ENCODE measurements at regions not wholly inside any gene's neighbourhood (a gene's known extent, or its start where the extent isn't known, plus 50 kb on each side); places are given as distances from the start of the nearest gene placed in this dataset.
"Not testable (repeated sequence)": the region's sequence is repeated elsewhere in the genome, so short reads cannot be mapped to it uniquely, and the experiment has no call there.

GRCh38 chr3:152626226-152626625, 208.7 kb upstream of the P2RY1 start:
- no peak overlapping the region for H3K4me3 Mint-ChIP-seq
- H3K27ac Mint-ChIP-seq = no peak overlapping the region
- H3K4me1 Mint-ChIP-seq = no peaks in the 10 kb centered on the region
- H3K36me3 Mint-ChIP-seq = no peaks in the 10 kb centered on the region
- H3K27me3 Mint-ChIP-seq = peaks cover 14% of the 10 kb centered on the region
- H3K9me3 Mint-ChIP-seq = peaks cover 8% of the 10 kb centered on the region

- Mint-ChIP-seq H3K4me1 (no peaks in the 10 kb centered on the region), H3K36me3 (no peaks in the 10 kb centered on the region), H3K4me3 (no peak overlapping the region), H3K27ac (no peak overlapping the region), H3K27me3 (peaks cover 7% of the 10 kb centered on the region), H3K9me3 (peaks cover 8% of the 10 kb centered on the region)
These were observed 206.4 kb upstream of the P2RY1 start for GRCh38 chr3:152628496-152628895.

- H3K4me1 Mint-ChIP-seq = no peaks in the 10 kb centered on the region
- H3K36me3 Mint-ChIP-seq = no peaks in the 10 kb centered on the region
- peaks cover 8% of the 10 kb centered on the region for H3K9me3 Mint-ChIP-seq
- H3K4me3 Mint-ChIP-seq = no peak overlapping the region
- H3K27me3 Mint-ChIP-seq = peaks cover 6% of the 10 kb centered on the region
- no peak overlapping the region for H3K27ac Mint-ChIP-seq
These were observed 205.4 kb upstream of the P2RY1 start for GRCh38 chr3:152629363-152630122.

- no peaks in the 10 kb centered on the region for H3K36me3 Mint-ChIP-seq
- H3K4me3 Mint-ChIP-seq = no peak overlapping the region
- H3K27ac Mint-ChIP-seq = no peak overlapping the region
- H3K27me3 Mint-ChIP-seq = peaks cover 13% of the 10 kb centered on the region
- H3K9me3 Mint-ChIP-seq = no peaks in the 10 kb centered on the region
- no peaks in the 10 kb centered on the region for H3K4me1 Mint-ChIP-seq
These were observed 199.5 kb upstream of the P2RY1 start for GRCh38 chr3:152635389-152635788.

GRCh38 chr3:152636651-152637050, 198.3 kb upstream of the P2RY1 start:
- H3K27ac Mint-ChIP-seq = no peak overlapping the region

GRCh38 chr3:152638214-152638613, 196.7 kb upstream of the P2RY1 start:
- no peaks in the 10 kb centered on the region for H3K4me1 Mint-ChIP-seq
- H3K27ac Mint-ChIP-seq = no peak overlapping the region
- no peak overlapping the region for H3K4me3 Mint-ChIP-seq
- H3K9me3 Mint-ChIP-seq = no peaks in the 10 kb centered on the region
- H3K27me3 Mint-ChIP-seq = peaks cover 18% of the 10 kb centered on the region
- no peaks in the 10 kb centered on the region for H3K36me3 Mint-ChIP-seq

More at GRCh38 chr3:152636651-152637050, 198.3 kb upstream of the P2RY1 start:
- H3K4me1 Mint-ChIP-seq = no peaks in the 10 kb centered on the region
- peaks cover 14% of the 10 kb centered on the region for H3K27me3 Mint-ChIP-seq
- H3K4me3 Mint-ChIP-seq = no peak overlapping the region
- no peaks in the 10 kb centered on the region for H3K9me3 Mint-ChIP-seq
- H3K36me3 Mint-ChIP-seq = no peaks in the 10 kb centered on the region

- peaks cover 17% of the 10 kb centered on the region for H3K27me3 Mint-ChIP-seq
- no peaks in the 10 kb centered on the region for H3K4me1 Mint-ChIP-seq
- H3K27ac Mint-ChIP-seq = no peak overlapping the region
- H3K36me3 Mint-ChIP-seq = no peaks in the 10 kb centered on the region
- no peaks in the 10 kb centered on the region for H3K9me3 Mint-ChIP-seq
- H3K4me3 Mint-ChIP-seq = no peak overlapping the region
These were observed 196.1 kb upstream of the P2RY1 start for GRCh38 chr3:152638707-152639450.

GRCh38 chr3:152641198-152641597, 193.7 kb upstream of the P2RY1 start:
- H3K27me3 Mint-ChIP-seq = peaks cover 15% of the 10 kb centered on the region
- no peaks in the 10 kb centered on the region for H3K36me3 Mint-ChIP-seq
- H3K27ac Mint-ChIP-seq = no peak overlapping the region
- H3K4me1 Mint-ChIP-seq = no peaks in the 10 kb centered on the region
- H3K9me3 Mint-ChIP-seq = no peaks in the 10 kb centered on the region
- H3K4me3 Mint-ChIP-seq = no peak overlapping the region

- Mint-ChIP-seq H3K27me3 (peaks cover 16% of the 10 kb centered on the region), H3K4me3 (no peak overlapping the region), H3K27ac (no peak overlapping the region), H3K4me1 (no peaks in the 10 kb centered on the region), H3K9me3 (no peaks in the 10 kb centered on the region), H3K36me3 (no peaks in the 10 kb centered on the region)
These were observed 192.3 kb upstream of the P2RY1 start for GRCh38 chr3:152642658-152643057.

GRCh38 chr3:152644478-152644877, 190.5 kb upstream of the P2RY1 start:
- Mint-ChIP-seq H3K9me3 (no peaks in the 10 kb centered on the region), H3K4me3 (no peak overlapping the region), H3K27me3 (peaks cover 9% of the 10 kb centered on the region), H3K4me1 (no peaks in the 10 kb centered on the region), H3K27ac (no peak overlapping the region), H3K36me3 (no peaks in the 10 kb centered on the region)

GRCh38 chr3:152646004-152646403, 188.9 kb upstream of the P2RY1 start:
- H3K27me3 Mint-ChIP-seq = peaks cover 9% of the 10 kb centered on the region
- no peaks in the 10 kb centered on the region for H3K36me3 Mint-ChIP-seq
- H3K4me1 Mint-ChIP-seq = no peaks in the 10 kb centered on the region
- H3K4me3 Mint-ChIP-seq = no peak overlapping the region
- H3K9me3 Mint-ChIP-seq = no peaks in the 10 kb centered on the region
- no peak overlapping the region for H3K27ac Mint-ChIP-seq

- no peaks in the 10 kb centered on the region for H3K9me3 Mint-ChIP-seq
- H3K27ac Mint-ChIP-seq = no peak overlapping the region
- no peaks in the 10 kb centered on the region for H3K4me1 Mint-ChIP-seq
- no peak overlapping the region for H3K4me3 Mint-ChIP-seq
- peaks cover 4% of the 10 kb centered on the region for H3K27me3 Mint-ChIP-seq
- H3K36me3 Mint-ChIP-seq = no peaks in the 10 kb centered on the region
These were observed 184.8 kb upstream of the P2RY1 start for GRCh38 chr3:152650177-152650576.

GRCh38 chr3:152650923-152651322, 184.0 kb upstream of the P2RY1 start:
- H3K36me3 Mint-ChIP-seq, H3K9me3 Mint-ChIP-seq, H3K27me3 Mint-ChIP-seq: not testable (repeated sequence)

GRCh38 chr3:152656214-152656971, 178.5 kb upstream of the P2RY1 start:
- peaks cover 4% of the 10 kb centered on the region for H3K27me3 Mint-ChIP-seq
- H3K36me3 Mint-ChIP-seq = no peaks in the 10 kb centered on the region
- no peak overlapping the region for H3K27ac Mint-ChIP-seq
- no peak overlapping the region for H3K4me3 Mint-ChIP-seq
- peaks cover 4% of the 10 kb centered on the region for H3K4me1 Mint-ChIP-seq
- peaks cover 5% of the 10 kb centered on the region for H3K9me3 Mint-ChIP-seq

More at GRCh38 chr3:152650923-152651322, 184.0 kb upstream of the P2RY1 start:
- H3K4me1 Mint-ChIP-seq, H3K27ac Mint-ChIP-seq, H3K4me3 Mint-ChIP-seq: not testable (repeated sequence)

GRCh38 chr3:152656972-152657355, 178.0 kb upstream of the P2RY1 start:
- Mint-ChIP-seq H3K27ac (no peak overlapping the region), H3K4me1 (peaks cover 4% of the 10 kb centered on the region), H3K9me3 (peaks cover 11% of the 10 kb centered on the region), H3K4me3 (no peak overlapping the region), H3K36me3 (peaks cover 2% of the 10 kb centered on the region), H3K27me3 (peaks cover 6% of the 10 kb centered on the region)

Measured in activated naive CD4-positive, alpha-beta T cell treated with anti-CD3 and anti-CD28 coated beads, Interleukin-2, amount 50 U/mL, for 24 hours (primary cell).